WI38 (cell line): ENCODE measurements at regions not wholly inside any gene's neighbourhood (a gene's known extent, or its start where the extent isn't known, plus 50 kb on each side); places are given as distances from the start of the nearest gene placed in this dataset.

Experiments
- H3K4me3 ChIP-seq: 2 replicates; pipeline ENCODE4 v1.5.1; 2011; ENCODE audit warnings: low read depth, mild to moderate bottlenecking, control low read depth, low read length
- CTCF ChIP-seq: IDR thresholded peaks from 2 replicates; pipeline ENCODE4 v1.5.1; 2012; ENCODE audit warnings: low read depth, mild to moderate bottlenecking, control low read depth, low read length

GRCh38 chr4:56745042-56745441 lies 63.9 kb upstream of the HOPX start:
- H3K4me3 ChIP-seq, result no peak overlapping the region
- TF ChIP-seq CTCF, result no peak

- TF ChIP-seq CTCF, result no peak
- H3K4me3 ChIP-seq, result no peak overlapping the region
Observed at GRCh38 chr4:56744030-56744429, 62.9 kb upstream of the HOPX start.

GRCh38 chr4:56743550-56743949 lies 62.5 kb upstream of the HOPX start:
- TF ChIP-seq CTCF, result no peak
- no peak overlapping the region for H3K4me3 ChIP-seq

DNA sequence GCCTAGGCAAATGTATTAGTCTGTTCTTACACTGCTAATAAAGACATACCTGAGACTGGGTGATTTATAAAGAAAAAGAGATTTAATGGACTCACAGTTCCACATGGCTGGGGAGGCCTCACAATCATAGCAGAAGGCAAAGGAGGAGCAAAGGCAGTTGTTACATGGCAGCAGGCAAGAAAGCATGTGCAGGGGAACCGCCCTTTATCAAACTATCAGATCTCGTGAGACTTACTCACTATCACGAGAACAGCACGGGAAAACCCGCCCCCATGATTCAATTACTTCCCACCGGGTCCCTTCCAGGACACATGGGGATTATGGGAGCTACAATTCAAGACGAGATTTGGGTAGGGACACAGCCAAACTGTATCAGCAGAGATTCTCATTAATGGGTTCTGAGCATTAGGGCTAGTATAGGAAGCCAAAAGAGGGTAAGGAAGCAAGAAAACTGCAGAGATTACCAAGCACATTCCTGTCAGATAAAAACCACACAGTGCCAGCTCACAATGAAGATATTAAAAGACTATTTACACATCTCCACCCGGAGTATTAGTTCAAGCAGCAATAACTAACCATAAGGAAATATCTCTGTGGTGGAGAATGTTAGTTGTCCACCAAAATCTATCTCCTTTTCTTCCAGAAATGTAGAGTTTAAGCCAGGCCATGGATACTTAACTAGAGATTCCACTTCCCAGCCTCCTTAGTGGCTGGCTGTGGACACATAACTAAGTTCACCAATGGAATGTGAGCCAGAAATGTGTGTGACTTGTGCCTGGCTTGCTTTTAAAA lies 61.2 kb upstream of the HOPX start:
- no peak for TF ChIP-seq CTCF
- H3K4me3 ChIP-seq, result no peak overlapping the region

DNA sequence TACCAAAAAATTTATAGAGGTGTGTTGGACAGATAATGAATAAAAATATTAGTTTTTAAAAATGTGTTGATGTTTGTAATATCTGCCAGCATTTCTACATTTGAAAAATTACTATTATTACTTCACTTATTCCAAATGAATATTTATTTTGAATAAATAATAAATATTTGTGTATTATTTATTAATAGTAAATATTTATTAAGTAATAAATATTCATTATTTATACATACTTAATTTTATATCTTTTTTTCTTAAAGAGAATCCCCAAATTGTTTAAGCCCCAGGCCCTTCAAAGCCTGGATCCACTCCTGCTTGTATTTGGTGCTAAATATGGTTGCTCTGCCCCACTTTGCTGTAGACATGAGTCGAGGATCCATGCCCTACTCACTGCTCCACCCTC lies 60.5 kb upstream of the HOPX start:
- no peak for TF ChIP-seq CTCF
- no peak overlapping the region for H3K4me3 ChIP-seq

- no peak overlapping the region for H3K4me3 ChIP-seq
- TF ChIP-seq CTCF, result no peak
Observed at GRCh38 chr4:56739066-56739777, 58.1 kb upstream of the HOPX start.

- no peak overlapping the region for H3K4me3 ChIP-seq
- no peak for TF ChIP-seq CTCF
Observed at GRCh38 chr4:56737666-56738065, 56.6 kb upstream of the HOPX start.
